Heart right ventricle (tissue), 16 donors: ENCODE measurements at regions not wholly inside any gene's neighbourhood (a gene's known extent, or its start where the extent isn't known, plus 50 kb on each side); places are given as distances from the start of the nearest gene placed in this dataset.

Source experiments
- ATAC-seq, 8 donors: fragments of 200-7000 bp; cut with Tn5 transposase; one replicate each; pipeline ENCODE4 v1.9.1; 2020; ENCODE audit warnings: mild to moderate bottlenecking in 8 of 8, moderate library complexity in 8 of 8, moderate number of reproducible peaks in 1 of 8
- DNase-seq, 2 donors: peaks; one replicate each; pipeline ENCODE4 v3.0.0-alpha.2; 2020
- H3K27ac ChIP-seq, 10 donors: fragments of 200-600 bp; sonication (generic) in 2 of 10; one replicate each; pipeline versions ENCODE4 v1.5.0 to v1.8.0; 2020 to 2022; ENCODE audit warnings: mild to moderate bottlenecking in 3 of 10
- H3K27me3 ChIP-seq, 7 donors: fragments of 200-600 bp; one replicate each; pipeline ENCODE4 v1.8.0; 2021 to 2022; ENCODE audit warnings: mild to moderate bottlenecking in 2 of 7
- H3K36me3 ChIP-seq, 9 donors: fragments of 200-600 bp; sonication (generic) in 1 of 9; one replicate each; pipeline versions ENCODE4 v1.5.0 to v1.8.0; 2020 to 2022; ENCODE audit warnings: mild to moderate bottlenecking in 2 of 9
- H3K4me1 ChIP-seq, 9 donors: fragments of 200-600 bp; sonication (generic) in 1 of 9; one replicate each; pipeline versions ENCODE4 v1.5.0 to v1.8.0; 2020 to 2022; ENCODE audit warnings: mild to moderate bottlenecking in 4 of 9
- H3K4me3 ChIP-seq, 10 donors: fragments of 200-600 bp; sonication (generic) in 2 of 10; one replicate each; pipeline versions ENCODE4 v1.5.0 to v1.8.0; 2020 to 2022; ENCODE audit warnings: mild to moderate bottlenecking in 7 of 10, moderate library complexity in 2 of 10
- H3K9me3 ChIP-seq, 11 donors: fragments of 200-600 bp in 10 of 11; sonication (generic) in 2 of 11; one replicate each; pipeline versions ENCODE4 v1.5.0 to v1.8.0; 2013 to 2022; ENCODE audit warnings: mild to moderate bottlenecking in 2 of 11, control low read depth in 1 of 11, moderate library complexity in 1 of 11
- CTCF ChIP-seq, 9 donors: fragments of 200-600 bp; sonication (generic) in 2 of 9; IDR thresholded peaks; one replicate each; pipeline versions ENCODE4 v1.5.0 to v1.8.0; 2021 to 2022; ENCODE audit warnings: antibody characterized with exemption in 9 of 9, mild to moderate bottlenecking in 5 of 9, moderate library complexity in 1 of 9
- WGBS, 2 donors: extraction: QIAGEN DNeasy Blood & Tissue Kit; methylation state at CpG; one replicate each; pipeline ENCODE4 v1.1.7; 2013; ENCODE audit warnings: inconsistent platforms in 1 of 2; 5-methylcytosine and 5-hydroxymethylcytosine counted together
- intact Hi-C, 10 donors: fragments of 100-400 bp; cut with DNase I; formaldehyde crosslinking; loops; one replicate each; pipeline versions ENCODE4 v1.11.1 to v1.14.2; 2022
- donor health status: Arrhythmogenic right ventricular cardiomyopathy.
- donor health status: ischemic (EF 13 %, LVEDD 7.1; RV severe dilation, severe dysfunction).
- donor health status: healthy with polysubstance abuse.
- donor health status: DM: no; HTN: yes; CAD: no.
- donor health status: DM: no; HTN: no; CAD: no.
- donor health status: ischemic (EF 25% LVEDD 6.9; RV normal size, moderate dysfunction).
- donor health status: ischemic (EF 25% LVEDD 5.7; RV mildly dilated, moderate dysfunction).
- donor health status: healthy.
- donor health status: DM: yes; HTN: yes; CAD: no.
- donor health status: Ischemic cardiomyopathy.
- donor health status: ischemic (EF 35%, LVEDD 5.7; RV mildly dilated, moderate dysfunction).
- donor health status: nonischemic (EF 11% LVEDD 7.7; RV severe dilation, severe dysfunction).
- donor health status: DM: yes; HTN: yes; CAD: no.
- donor health status: PGD.
- donor health status: ischemic (EF 29% LVEDD 5.4; RV normal size, mild dysfunction).
- donor health status: nonischemic (EF 23%, LVEDD 6.1; RV moderate dilation, normal function).

GRCh38 chr5:38113456-38113855 is 144.9 kb upstream of the EGFLAM start:
- Histone ChIP-seq H3K4me3 (no peak overlapping the region), H3K36me3 (no peaks in the 10 kb centered on the region), H3K27me3 (no peaks in the 10 kb centered on the region), H3K9me3 (no peaks in the 10 kb centered on the region), H3K27ac (no peak overlapping the region), H3K4me1 (peaks cover 0 to 7% (median 0%) of the 10 kb centered on the region in 9 donors)
- ATAC-seq (no peak), DNase-seq (no peak)
- no peak for TF ChIP-seq CTCF (IDR thresholded peaks at IDR 0.05)
- 68 to 73% methylated on average over 5 of the region's 5 CpGs for WGBS, 2 donors
- intact Hi-C loops: no loop called here

- H3K4me3 ChIP-seq: no peak overlapping the region
- H3K4me1 ChIP-seq: peaks cover 0 to 7% (median 0%) of the 10 kb centered on the region in 9 donors
- DNase-seq (no peak), ATAC-seq (peak in 7 of 8 donors; percentile 64 to 91 (median 85))
- intact Hi-C loops: no loop called here
- no peaks in the 10 kb centered on the region for H3K27me3 ChIP-seq
- H3K36me3 ChIP-seq: no peaks in the 10 kb centered on the region
- no peak overlapping the region for H3K27ac ChIP-seq
- TF ChIP-seq CTCF (IDR thresholded peaks at IDR 0.05): no peak
- no peaks in the 10 kb centered on the region for H3K9me3 ChIP-seq
- 64 to 71% methylated on average over 4 of the region's 4 CpGs for WGBS, 2 donors
Observed at GRCh38 chr5:38112938-38113337, 145.4 kb upstream of the EGFLAM start.

- Histone ChIP-seq H3K27me3 (no peaks in the 10 kb centered on the region), H3K4me3 (no peak overlapping the region), H3K9me3 (no peaks in the 10 kb centered on the region), H3K27ac (no peak overlapping the region), H3K4me1 (peaks cover 0 to 7% (median 0%) of the 10 kb centered on the region in 9 donors), H3K36me3 (no peaks in the 10 kb centered on the region)
- TF ChIP-seq CTCF (IDR thresholded peaks at IDR 0.05): no peak
- ATAC-seq (no peak), DNase-seq (no peak)
- intact Hi-C loops: no loop called here
- 81 to 87% methylated on average over 6 of the region's 6 CpGs for WGBS, 2 donors
Observed at GRCh38 chr5:38110130-38110529, 148.2 kb upstream of the EGFLAM start.

GRCh38 chr5:38107096-38107495 is 151.3 kb upstream of the EGFLAM start:
- WGBS, 2 donors: 89 to 93% methylated on average over 6 of the region's 6 CpGs
- Histone ChIP-seq H3K9me3 (no peaks in the 10 kb centered on the region), H3K27me3 (no peaks in the 10 kb centered on the region), H3K4me1 (no peaks in the 10 kb centered on the region), H3K4me3 (no peak overlapping the region), H3K27ac (no peak overlapping the region), H3K36me3 (no peaks in the 10 kb centered on the region)
- TF ChIP-seq CTCF (IDR thresholded peaks at IDR 0.05): no peak
- intact Hi-C loops: no loop called here
- DNase-seq (no peak), ATAC-seq (no peak)

GRCh38 chr5:38105801-38106200 is 152.6 kb upstream of the EGFLAM start:
- intact Hi-C loops: no loop called here
- WGBS, 2 donors: 82 to 89% methylated on average over 4 of the region's 4 CpGs
- no peak for DNase-seq

More at GRCh38 chr5:38105801-38106200, 152.6 kb upstream of the EGFLAM start:
- H3K27ac ChIP-seq: no peak overlapping the region
- H3K27me3 ChIP-seq: no peaks in the 10 kb centered on the region
- no peaks in the 10 kb centered on the region for H3K36me3 ChIP-seq
- H3K4me1 ChIP-seq: no peaks in the 10 kb centered on the region
- no peak for TF ChIP-seq CTCF (IDR thresholded peaks at IDR 0.05)
- H3K4me3 ChIP-seq: no peak overlapping the region
- no peaks in the 10 kb centered on the region for H3K9me3 ChIP-seq
- no peak for ATAC-seq
